ENCODE measurements at regions not wholly inside any gene's neighbourhood (a gene's known extent, or its start where the extent isn't known, plus 50 kb on each side); places are given as distances from the start of the nearest gene placed in this dataset.
A peak's percentile ranks its signal among the peaks of the same experiment; 100 is the strongest.

DNA sequence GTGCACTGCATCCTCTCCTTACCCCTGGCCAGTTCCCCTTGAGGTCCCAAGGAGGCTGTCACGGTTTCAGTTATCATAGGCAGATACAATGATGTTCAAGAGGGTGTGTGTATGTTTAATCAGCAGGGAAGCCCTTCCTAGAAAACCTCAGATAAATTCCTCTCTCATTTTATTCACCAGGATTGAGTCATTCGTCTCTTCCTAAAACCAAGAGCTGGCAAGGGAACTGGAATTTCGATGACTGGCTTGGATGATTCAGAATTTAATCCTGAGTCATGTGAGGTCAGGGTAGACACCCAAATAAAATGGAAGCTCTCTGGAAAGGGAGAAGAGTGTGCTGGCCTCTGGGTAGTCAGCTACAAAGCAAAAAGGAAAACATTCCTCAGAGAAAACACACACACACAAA, 106.2 kb upstream of the RAPGEF2 start (continued):
- TF ChIP-seq, protein P1, sequence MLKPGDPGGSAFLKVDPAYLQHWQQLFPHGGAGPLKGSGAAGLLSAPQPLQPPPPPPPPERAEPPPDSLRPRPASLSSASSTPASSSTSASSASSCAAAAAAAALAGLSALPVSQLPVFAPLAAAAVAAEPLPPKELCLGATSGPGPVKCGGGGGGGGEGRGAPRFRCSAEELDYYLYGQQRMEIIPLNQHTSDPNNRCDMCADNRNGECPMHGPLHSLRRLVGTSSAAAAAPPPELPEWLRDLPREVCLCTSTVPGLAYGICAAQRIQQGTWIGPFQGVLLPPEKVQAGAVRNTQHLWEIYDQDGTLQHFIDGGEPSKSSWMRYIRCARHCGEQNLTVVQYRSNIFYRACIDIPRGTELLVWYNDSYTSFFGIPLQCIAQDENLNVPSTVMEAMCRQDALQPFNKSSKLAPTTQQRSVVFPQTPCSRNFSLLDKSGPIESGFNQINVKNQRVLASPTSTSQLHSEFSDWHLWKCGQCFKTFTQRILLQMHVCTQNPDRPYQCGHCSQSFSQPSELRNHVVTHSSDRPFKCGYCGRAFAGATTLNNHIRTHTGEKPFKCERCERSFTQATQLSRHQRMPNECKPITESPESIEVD (tag by site-specific recombination; IDR thresholded peaks at IDR 0.05), result peak; percentile 76
- TF ChIP-seq ZNF112 (tag by site-specific recombination; IDR thresholded peaks at IDR 0.05), result no peak
- 0 out of 2 replicates have a peak, but pooled peaks have one; percentile 43 for TF ChIP-seq ZIC2 (tag by site-specific recombination; IDR thresholded peaks at IDR 0.05)
- TF ChIP-seq ZNF596 (tag by site-specific recombination; IDR thresholded peaks at IDR 0.05), result no peak
- no peak for TF ChIP-seq ZNF324 (tag by site-specific recombination; IDR thresholded peaks at IDR 0.05)
- TF ChIP-seq GFI1B (tag by site-specific recombination; IDR thresholded peaks at IDR 0.05), result no peak
- TF ChIP-seq, protein P2, sequence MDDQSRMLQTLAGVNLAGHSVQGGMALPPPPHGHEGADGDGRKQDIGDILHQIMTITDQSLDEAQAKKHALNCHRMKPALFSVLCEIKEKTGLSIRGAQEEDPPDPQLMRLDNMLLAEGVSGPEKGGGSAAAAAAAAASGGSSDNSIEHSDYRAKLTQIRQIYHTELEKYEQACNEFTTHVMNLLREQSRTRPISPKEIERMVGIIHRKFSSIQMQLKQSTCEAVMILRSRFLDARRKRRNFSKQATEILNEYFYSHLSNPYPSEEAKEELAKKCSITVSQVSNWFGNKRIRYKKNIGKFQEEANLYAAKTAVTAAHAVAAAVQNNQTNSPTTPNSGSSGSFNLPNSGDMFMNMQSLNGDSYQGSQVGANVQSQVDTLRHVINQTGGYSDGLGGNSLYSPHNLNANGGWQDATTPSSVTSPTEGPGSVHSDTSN (CRISPR knock-in tag; IDR thresholded peaks at IDR 0.05), result no peak
- TF ChIP-seq, protein P3, sequence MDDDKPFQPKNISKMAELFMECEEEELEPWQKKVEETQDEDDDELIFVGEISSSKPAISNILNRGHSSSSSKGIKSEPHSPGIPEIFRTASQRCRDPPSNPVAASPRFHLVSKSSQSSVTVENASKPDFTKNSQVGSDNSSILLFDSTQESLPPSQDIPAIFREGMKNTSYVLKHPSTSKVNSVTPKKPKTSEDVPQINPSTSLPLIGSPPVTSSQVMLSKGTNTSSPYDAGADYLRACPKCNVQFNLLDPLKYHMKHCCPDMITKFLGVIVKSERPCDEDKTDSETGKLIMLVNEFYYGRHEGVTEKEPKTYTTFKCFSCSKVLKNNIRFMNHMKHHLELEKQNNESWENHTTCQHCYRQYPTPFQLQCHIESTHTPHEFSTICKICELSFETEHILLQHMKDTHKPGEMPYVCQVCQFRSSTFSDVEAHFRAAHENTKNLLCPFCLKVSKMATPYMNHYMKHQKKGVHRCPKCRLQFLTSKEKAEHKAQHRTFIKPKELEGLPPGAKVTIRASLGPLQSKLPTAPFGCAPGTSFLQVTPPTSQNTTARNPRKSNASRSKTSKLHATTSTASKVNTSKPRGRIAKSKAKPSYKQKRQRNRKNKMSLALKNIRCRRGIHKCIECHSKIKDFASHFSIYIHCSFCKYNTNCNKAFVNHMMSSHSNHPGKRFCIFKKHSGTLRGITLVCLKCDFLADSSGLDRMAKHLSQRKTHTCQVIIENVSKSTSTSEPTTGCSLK (tag by site-specific recombination; IDR thresholded peaks at IDR 0.05), result no peak
- peak; percentile 30; the same call in 1 of the 2 replicates for TF ChIP-seq ZNF366 (tag by site-specific recombination; conservative IDR thresholded peaks at IDR 0.05)
- TF ChIP-seq KLF10 (tag by site-specific recombination; IDR thresholded peaks at IDR 0.05), result peak; percentile 95
- 0 out of 2 replicates have a peak, but pooled peaks have one; percentile 34 for TF ChIP-seq IKZF3 (tag by site-specific recombination; IDR thresholded peaks at IDR 0.05)
- TF ChIP-seq, protein P4, sequence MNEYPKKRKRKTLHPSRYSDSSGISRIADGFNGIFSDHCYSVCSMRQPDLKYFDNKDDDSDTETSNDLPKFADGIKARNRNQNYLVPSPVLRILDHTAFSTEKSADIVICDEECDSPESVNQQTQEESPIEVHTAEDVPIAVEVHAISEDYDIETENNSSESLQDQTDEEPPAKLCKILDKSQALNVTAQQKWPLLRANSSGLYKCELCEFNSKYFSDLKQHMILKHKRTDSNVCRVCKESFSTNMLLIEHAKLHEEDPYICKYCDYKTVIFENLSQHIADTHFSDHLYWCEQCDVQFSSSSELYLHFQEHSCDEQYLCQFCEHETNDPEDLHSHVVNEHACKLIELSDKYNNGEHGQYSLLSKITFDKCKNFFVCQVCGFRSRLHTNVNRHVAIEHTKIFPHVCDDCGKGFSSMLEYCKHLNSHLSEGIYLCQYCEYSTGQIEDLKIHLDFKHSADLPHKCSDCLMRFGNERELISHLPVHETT (tag by site-specific recombination; IDR thresholded peaks at IDR 0.05), result peak; percentile 18; the same call in 1 of the 2 replicates
- TF ChIP-seq ZNF843 (tag by site-specific recombination; IDR thresholded peaks at IDR 0.05), result peak; percentile 75
- TF ChIP-seq SALL2 (tag by site-specific recombination; IDR thresholded peaks at IDR 0.05; ENCODE audit: borderline replicate concordance), result no peak
- no peak for TF ChIP-seq ZNF433 (tag by site-specific recombination; IDR thresholded peaks at IDR 0.05; ENCODE audit: low read depth)
- no peak for TF ChIP-seq ZNF707 (tag by site-specific recombination; IDR thresholded peaks at IDR 0.05)
- TF ChIP-seq SCRT2 (tag by site-specific recombination; IDR thresholded peaks at IDR 0.05), result no peak
- TF ChIP-seq ZSCAN23 (tag by site-specific recombination; IDR thresholded peaks at IDR 0.05), result no peak
- TF ChIP-seq, protein P5, sequence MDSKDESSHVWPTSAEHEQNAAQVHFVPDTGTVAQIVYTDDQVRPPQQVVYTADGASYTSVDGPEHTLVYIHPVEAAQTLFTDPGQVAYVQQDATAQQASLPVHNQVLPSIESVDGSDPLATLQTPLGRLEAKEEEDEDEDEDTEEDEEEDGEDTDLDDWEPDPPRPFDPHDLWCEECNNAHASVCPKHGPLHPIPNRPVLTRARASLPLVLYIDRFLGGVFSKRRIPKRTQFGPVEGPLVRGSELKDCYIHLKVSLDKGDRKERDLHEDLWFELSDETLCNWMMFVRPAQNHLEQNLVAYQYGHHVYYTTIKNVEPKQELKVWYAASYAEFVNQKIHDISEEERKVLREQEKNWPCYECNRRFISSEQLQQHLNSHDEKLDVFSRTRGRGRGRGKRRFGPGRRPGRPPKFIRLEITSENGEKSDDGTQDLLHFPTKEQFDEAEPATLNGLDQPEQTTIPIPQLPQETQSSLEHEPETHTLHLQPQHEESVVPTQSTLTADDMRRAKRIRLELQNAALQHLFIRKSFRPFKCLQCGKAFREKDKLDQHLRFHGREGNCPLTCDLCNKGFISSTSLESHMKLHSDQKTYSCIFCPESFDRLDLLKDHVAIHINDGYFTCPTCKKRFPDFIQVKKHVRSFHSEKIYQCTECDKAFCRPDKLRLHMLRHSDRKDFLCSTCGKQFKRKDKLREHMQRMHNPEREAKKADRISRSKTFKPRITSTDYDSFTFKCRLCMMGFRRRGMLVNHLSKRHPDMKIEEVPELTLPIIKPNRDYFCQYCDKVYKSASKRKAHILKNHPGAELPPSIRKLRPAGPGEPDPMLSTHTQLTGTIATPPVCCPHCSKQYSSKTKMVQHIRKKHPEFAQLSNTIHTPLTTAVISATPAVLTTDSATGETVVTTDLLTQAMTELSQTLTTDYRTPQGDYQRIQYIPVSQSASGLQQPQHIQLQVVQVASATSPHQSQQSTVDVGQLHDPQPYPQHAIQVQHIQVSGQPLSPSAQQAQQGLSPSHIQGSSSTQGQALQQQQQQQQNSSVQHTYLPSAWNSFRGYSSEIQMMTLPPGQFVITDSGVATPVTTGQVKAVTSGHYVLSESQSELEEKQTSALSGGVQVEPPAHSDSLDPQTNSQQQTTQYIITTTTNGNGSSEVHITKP (tag by site-specific recombination; IDR thresholded peaks at IDR 0.05), result peak; percentile 66
- TF ChIP-seq ZXDB (tag by site-specific recombination; IDR thresholded peaks at IDR 0.05), result peak; percentile 49; the same call in 1 of the 2 replicates
- no peak for TF ChIP-seq ZNF677 (tag by site-specific recombination; IDR thresholded peaks at IDR 0.05)
- no peak for TF ChIP-seq ZNF530 (tag by site-specific recombination; IDR thresholded peaks at IDR 0.05; ENCODE audit: low read depth)
- TF ChIP-seq YY2 (tag by site-specific recombination; IDR thresholded peaks at IDR 0.05), result no peak
- peak; percentile 20; the same call in 1 of the 2 replicates for TF ChIP-seq ZNF558 (tag by site-specific recombination; IDR thresholded peaks at IDR 0.05)
- TF ChIP-seq, protein P6, sequence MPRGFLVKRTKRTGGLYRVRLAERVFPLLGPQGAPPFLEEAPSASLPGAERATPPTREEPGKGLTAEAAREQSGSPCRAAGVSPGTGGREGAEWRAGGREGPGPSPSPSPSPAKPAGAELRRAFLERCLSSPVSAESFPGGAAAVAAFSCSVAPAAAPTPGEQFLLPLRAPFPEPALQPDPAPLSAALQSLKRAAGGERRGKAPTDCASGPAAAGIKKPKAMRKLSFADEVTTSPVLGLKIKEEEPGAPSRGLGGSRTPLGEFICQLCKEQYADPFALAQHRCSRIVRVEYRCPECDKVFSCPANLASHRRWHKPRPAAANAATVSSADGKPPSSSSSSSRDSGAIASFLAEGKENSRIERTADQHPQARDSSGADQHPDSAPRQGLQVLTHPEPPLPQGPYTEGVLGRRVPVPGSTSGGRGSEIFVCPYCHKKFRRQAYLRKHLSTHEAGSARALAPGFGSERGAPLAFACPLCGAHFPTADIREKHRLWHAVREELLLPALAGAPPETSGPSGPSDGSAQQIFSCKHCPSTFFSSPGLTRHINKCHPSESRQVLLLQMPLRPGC (tag by site-specific recombination; IDR thresholded peaks at IDR 0.05), result peak; percentile 82
